Gastroesophageal sphincter (tissue), 4 donors: ENCODE measurements at regions not wholly inside any gene's neighbourhood (a gene's known extent, or its start where the extent isn't known, plus 50 kb on each side); places are given as distances from the start of the nearest gene placed in this dataset.

Experiments used
- ATAC-seq: fragments of 150-250 bp; one replicate; pipeline ENCODE4 v1.9.1; 2016; ENCODE audit warnings: mild to moderate bottlenecking, moderate library complexity
- H3K27ac ChIP-seq, 4 donors: fragments of 200-600 bp; sonication (generic) in 3 of 4; 1 replicate in 3 of 4; 2 replicates in 1 of 4; pipeline ENCODE4 v1.5.1; 2016 to 2019
- H3K27me3 ChIP-seq: fragments of 200-600 bp; sonication (generic); one replicate; pipeline ENCODE4 v1.5.1; 2019
- H3K36me3 ChIP-seq, 2 donors: fragments of 200-600 bp; sonication (generic); one replicate each; pipeline ENCODE4 v1.5.1; 2019; ENCODE audit warnings: control low read depth in 1 of 2
- H3K4me1 ChIP-seq, 3 donors: fragments of 200-600 bp; sonication (generic); 1 replicate in 2 of 3; 2 replicates in 1 of 3; pipeline ENCODE4 v1.5.1; 2016 to 2019; ENCODE audit warnings: control low read depth in 2 of 3
- H3K4me3 ChIP-seq, 2 donors: fragments of 200-600 bp; sonication (generic); one replicate each; pipeline ENCODE4 v1.5.1; 2019; ENCODE audit warnings: mild to moderate bottlenecking in 1 of 2, moderate library complexity in 1 of 2
- H3K9me3 ChIP-seq, 3 donors: fragments of 200-600 bp; sonication (generic); one replicate each; pipeline ENCODE4 v1.5.1; 2017 to 2019; ENCODE audit warnings: control low read depth in 2 of 3
- EP300 ChIP-seq: sonication (generic); formaldehyde crosslinking; IDR thresholded peaks from one replicate; pipeline ENCODE4 v1.6.1; 2017; ENCODE audit warnings: antibody characterized with exemption, mild to moderate bottlenecking
- POLR2A ChIP-seq, 2 donors: fragments of 450-650 bp; IDR thresholded peaks; one replicate each; pipeline ENCODE4 v1.6.1; 2017; ENCODE audit warnings: antibody characterized with exemption in 2 of 2, mild to moderate bottlenecking in 2 of 2, moderate library complexity in 1 of 2
- POLR2AphosphoS5 ChIP-seq: sonication (generic); formaldehyde crosslinking; IDR thresholded peaks from one replicate; pipeline ENCODE4 v1.6.1; 2017; ENCODE audit warnings: antibody characterized with exemption
- WGBS, 2 donors: methylation state at CpG; one replicate each; pipeline ENCODE4 v1.1.5; 2018; ENCODE audit warnings: low coverage in 1 of 2; 5-methylcytosine and 5-hydroxymethylcytosine counted together
- TF ChIP-seq, protein P1 (sequence below), 4 experiments: fragments of 200-600 bp in 2 of 4; fragments of 450-650 bp in 2 of 4; sonication (generic) in 1 of 4; IDR thresholded peaks; one replicate each; pipeline ENCODE4 v1.5.1; 2017 to 2019; ENCODE audit warnings: antibody characterized with exemption in 4 of 4, mild to moderate bottlenecking in 2 of 4, moderate library complexity in 2 of 4

GRCh38 chr4:151887816-151888180 lies 127.0 kb upstream of the GATB start:
- no peak overlapping the region for H3K27ac ChIP-seq
- ATAC-seq: no peak
- 71 to 100% methylated on average over 1 to 2 of the region's 3 CpGs for WGBS, 2 donors

DNA sequence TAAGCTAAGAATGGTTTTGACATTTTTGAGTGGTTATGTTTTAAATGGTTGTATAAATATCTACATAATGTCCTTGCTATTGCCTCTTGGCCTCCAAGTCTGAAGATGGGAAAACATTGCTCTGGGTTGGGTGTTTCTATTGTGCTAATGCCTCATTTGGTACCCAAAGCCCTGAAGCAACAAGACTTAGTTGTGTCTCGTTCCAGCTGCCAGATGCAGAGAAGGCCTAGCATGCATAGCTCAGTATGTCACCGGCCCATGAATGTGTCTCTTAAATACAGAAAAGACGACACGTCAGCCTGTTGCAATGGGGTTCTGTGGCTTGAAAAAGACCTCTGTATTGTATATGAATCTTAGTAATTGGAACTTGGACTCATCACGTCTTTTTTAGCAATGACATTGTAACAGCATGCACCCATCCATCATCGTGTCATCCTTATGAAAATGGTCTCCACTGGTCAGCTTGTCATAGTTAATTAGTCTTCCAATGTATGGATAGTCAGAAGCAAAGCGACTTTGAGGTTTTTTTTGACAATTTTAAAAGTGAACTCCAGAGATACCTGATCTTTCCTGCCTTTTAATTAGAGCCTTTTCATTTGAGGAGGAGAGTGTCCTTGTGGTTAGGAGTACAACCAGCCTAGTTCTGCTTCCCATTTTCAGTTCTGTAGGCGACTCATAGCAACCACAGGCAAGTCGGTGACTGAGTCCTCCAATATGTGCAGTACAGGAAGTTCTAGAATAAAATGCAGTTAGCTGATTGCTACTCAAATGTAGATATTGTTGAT lies 126.4 kb upstream of the GATB start:
- WGBS, 2 donors: 84 to 85% methylated on average over 6 to 9 of the region's 9 CpGs
- Histone ChIP-seq H3K27me3 (no peaks in the 10 kb centered on the region), H3K9me3 (no peaks in the 10 kb centered on the region), H3K4me3 (no peak overlapping the region), H3K36me3 (no peaks in the 10 kb centered on the region), H3K27ac (no peak overlapping the region), H3K4me1 (no peaks in the 10 kb centered on the region)
- TF ChIP-seq EP300 (no peak), POLR2AphosphoS5 (peak; percentile 14)
- no peak for ATAC-seq

More at GRCh38 chr4:151887816-151888180, 127.0 kb upstream of the GATB start:
- H3K27me3 ChIP-seq: no peaks in the 10 kb centered on the region
- TF ChIP-seq, protein P1, sequence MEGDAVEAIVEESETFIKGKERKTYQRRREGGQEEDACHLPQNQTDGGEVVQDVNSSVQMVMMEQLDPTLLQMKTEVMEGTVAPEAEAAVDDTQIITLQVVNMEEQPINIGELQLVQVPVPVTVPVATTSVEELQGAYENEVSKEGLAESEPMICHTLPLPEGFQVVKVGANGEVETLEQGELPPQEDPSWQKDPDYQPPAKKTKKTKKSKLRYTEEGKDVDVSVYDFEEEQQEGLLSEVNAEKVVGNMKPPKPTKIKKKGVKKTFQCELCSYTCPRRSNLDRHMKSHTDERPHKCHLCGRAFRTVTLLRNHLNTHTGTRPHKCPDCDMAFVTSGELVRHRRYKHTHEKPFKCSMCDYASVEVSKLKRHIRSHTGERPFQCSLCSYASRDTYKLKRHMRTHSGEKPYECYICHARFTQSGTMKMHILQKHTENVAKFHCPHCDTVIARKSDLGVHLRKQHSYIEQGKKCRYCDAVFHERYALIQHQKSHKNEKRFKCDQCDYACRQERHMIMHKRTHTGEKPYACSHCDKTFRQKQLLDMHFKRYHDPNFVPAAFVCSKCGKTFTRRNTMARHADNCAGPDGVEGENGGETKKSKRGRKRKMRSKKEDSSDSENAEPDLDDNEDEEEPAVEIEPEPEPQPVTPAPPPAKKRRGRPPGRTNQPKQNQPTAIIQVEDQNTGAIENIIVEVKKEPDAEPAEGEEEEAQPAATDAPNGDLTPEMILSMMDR (IDR thresholded peaks at IDR 0.05): no peak
- no peak for TF ChIP-seq POLR2AphosphoS5
- no peak for TF ChIP-seq POLR2A (IDR thresholded peaks at IDR 0.05)
- no peak for TF ChIP-seq EP300
- H3K9me3 ChIP-seq: no peaks in the 10 kb centered on the region
- H3K4me3 ChIP-seq: no peak overlapping the region
- H3K4me1 ChIP-seq: no peaks in the 10 kb centered on the region
- H3K36me3 ChIP-seq: no peaks in the 10 kb centered on the region

- 87 to 93% methylated on average over 3 to 5 of the region's 5 CpGs for WGBS, 2 donors
- TF ChIP-seq, protein P1 (IDR thresholded peaks at IDR 0.05): no peak
- TF ChIP-seq POLR2A (IDR thresholded peaks at IDR 0.05): no peak
- no peak for TF ChIP-seq POLR2AphosphoS5
- no peak for TF ChIP-seq EP300
- no peak overlapping the region for H3K27ac ChIP-seq
- H3K9me3 ChIP-seq: no peaks in the 10 kb centered on the region
- no peak for ATAC-seq
- no peaks in the 10 kb centered on the region for H3K4me1 ChIP-seq
- H3K27me3 ChIP-seq: no peaks in the 10 kb centered on the region
- H3K36me3 ChIP-seq: no peaks in the 10 kb centered on the region
- no peak overlapping the region for H3K4me3 ChIP-seq
These were observed 124.3 kb upstream of the GATB start for GRCh38 chr4:151885123-151885522.

DNA sequence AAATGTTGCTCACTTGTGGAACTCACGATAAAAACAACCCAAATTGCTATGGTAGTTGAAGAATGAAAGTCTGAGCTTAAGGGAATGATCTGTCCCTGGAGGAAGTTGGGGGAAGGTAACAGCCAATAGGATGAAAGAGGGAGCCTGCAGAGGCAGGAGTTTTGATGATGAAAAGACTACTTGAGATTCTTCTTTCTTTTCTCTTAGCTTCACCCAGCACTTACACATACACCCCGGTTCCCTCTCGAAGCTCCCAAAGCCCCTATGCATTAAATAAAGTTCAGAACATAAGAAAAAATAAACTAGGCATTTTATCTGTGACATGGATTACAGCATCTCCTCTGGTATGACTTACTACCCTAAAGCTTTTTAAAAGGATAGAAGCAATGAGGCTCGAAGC lies 122.9 kb upstream of the GATB start:
- WGBS, 2 donors: 89% methylated on average over 4 of the region's 4 CpGs
- Histone ChIP-seq H3K27me3 (no peaks in the 10 kb centered on the region), H3K4me3 (no peak overlapping the region), H3K4me1 (no peaks in the 10 kb centered on the region), H3K9me3 (no peaks in the 10 kb centered on the region), H3K36me3 (no peaks in the 10 kb centered on the region), H3K27ac (no peak overlapping the region)
- no peak for ATAC-seq
- TF ChIP-seq, protein P1 (IDR thresholded peaks at IDR 0.05): no peak
- TF ChIP-seq EP300 (no peak), POLR2A (IDR thresholded peaks at IDR 0.05) (no peak), POLR2AphosphoS5 (no peak)

DNA sequence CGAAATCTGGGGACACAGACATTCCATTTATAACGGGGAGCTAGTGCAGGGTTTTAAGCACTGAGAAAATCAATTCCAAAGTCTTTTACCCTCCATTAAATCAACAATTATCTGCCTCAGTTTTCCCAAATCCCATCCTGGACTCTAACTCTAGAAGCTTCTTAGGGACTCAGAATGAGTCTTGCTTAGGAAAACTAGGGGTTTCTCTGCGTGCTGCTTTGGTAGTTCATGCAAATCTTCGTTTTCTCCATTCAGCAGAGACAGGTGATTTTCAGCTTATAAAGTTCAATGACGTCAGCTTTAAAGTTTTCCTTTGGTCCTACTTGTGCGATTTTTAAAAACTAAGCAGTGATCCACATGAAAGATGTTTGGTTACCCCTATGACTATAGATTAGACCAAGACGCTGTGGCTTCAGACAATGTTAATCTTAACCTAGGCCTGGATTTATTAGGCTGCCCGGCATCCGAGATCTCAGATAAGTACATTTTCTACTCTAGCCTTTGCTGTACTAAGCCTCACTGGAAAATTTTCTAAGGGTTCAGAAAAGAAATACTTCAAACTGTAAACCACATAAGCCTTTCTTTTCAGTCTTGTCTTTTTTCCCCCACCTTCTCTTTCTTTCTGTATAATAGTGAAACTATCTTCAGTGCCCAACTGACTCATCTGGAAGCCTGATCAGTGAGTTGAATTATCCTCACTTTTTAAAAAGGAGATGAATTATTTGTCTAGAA lies 121.4 kb upstream of the GATB start:
- WGBS, 2 donors: 81 to 92% methylated on average over 4 to 7 of the region's 9 CpGs

More for the DNA sequence above, 121.4 kb upstream of the GATB start:
- Histone ChIP-seq H3K4me3 (no peak overlapping the region), H3K27me3 (no peaks in the 10 kb centered on the region), H3K9me3 (no peaks in the 10 kb centered on the region), H3K36me3 (no peaks in the 10 kb centered on the region), H3K4me1 (no peaks in the 10 kb centered on the region), H3K27ac (no peak overlapping the region)
- ATAC-seq: no peak
- TF ChIP-seq POLR2AphosphoS5: no peak
- TF ChIP-seq POLR2A (IDR thresholded peaks at IDR 0.05): no peak
- TF ChIP-seq, protein P1 (IDR thresholded peaks at IDR 0.05): no peak
- TF ChIP-seq EP300: no peak
